ENCODE measurements at regions not wholly inside any gene's neighbourhood (a gene's known extent, or its start where the extent isn't known, plus 50 kb on each side); places are given as distances from the start of the nearest gene placed in this dataset.

DNA sequence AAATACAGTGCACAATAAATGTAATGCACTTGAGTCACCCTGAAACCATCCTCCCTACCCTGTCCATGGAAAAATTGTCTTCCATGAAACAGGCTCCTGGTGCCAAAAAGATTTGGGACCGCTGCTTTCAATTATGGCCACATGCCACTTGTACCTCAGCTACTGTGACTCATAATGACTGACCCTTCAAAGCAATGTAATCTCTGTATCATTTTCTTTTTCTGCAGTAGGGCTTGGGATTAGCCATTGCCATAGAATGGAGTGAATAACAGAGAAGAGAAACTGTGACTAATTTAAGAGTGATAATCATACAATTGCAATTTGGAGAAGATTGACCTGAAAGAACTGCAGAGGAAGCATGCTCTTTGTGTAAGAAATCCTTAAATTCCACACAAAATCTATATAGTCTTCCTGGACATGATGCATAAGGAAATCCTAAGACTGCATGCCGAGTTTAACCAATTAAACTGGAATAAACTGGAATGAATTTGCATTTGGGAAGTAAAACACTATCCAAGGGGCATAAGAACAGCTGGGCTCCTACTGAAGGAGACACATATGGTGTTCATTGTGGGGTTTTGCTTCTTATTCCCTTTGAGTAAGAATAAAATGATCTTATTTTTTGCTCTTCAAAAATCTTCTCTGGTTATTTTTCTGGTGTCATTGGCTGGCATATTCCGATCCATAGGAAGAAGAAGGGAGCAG is 59.5 kb upstream of the SLC7A1 start:
- no peak for DNase-seq (ENCODE audit: low spot score)

- DNase-seq (ENCODE audit: low spot score): no peak
Observed at GRCh38 chr13:29654384-29654783, 58.9 kb upstream of the SLC7A1 start.

DNA sequence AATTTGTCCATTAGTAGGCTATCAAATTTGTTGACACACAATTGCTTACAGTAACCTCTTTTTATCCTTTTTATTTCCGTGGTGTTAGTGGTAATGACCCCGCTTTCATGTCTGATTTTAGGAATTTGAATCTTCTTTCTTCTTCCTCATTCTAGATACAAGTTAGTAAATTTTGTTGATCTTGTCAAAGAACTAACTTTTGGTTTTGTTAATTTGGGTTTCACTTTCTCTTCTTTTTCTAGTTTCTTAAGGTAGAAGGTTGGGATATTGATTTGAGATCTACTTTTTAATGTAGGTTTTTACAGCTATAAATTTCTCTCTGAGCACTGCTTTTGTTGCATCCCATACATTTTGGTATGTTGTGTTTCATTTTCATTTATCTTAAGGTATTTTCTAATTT is 53.3 kb upstream of the SLC7A1 start:
- DNase-seq (ENCODE audit: low spot score): no peak
